HCT116 (cell line): ENCODE measurements at regions not wholly inside any gene's neighbourhood (a gene's known extent, or its start where the extent isn't known, plus 50 kb on each side); places are given as distances from the start of the nearest gene placed in this dataset.

Experiments
- ATAC-seq: fragments of 200-7000 bp; cut with Tn5 transposase; 2 replicates; pipeline ENCODE4 v1.9.1; 2020; ENCODE audit warnings: mild to moderate bottlenecking, moderate library complexity
- BruUV-seq: library from RNA; stranded (reverse); fragments of 400-500 nt; replicated peaks from 2 replicates; lab custom pipeline; 2021; lab: Mats Ljungman, UMichigan
- CTCF ChIA-PET: fragments of 300-600 bp; sonication (Branson Sonifier 250); formaldehyde crosslinking; loops from one replicate; lab custom pipeline; 2021; ENCODE audit warnings: antibody characterized with exemption; lab: Charles Lee
- POLR2A ChIA-PET: fragments of 300-600, 350-600 bp; sonication (Branson Sonifier 250); formaldehyde crosslinking; loops from one replicate; lab custom pipeline; 2021; ENCODE audit warnings: antibody characterized with exemption; lab: Charles Lee
- RAD21 ChIA-PET, 2 experiments: fragments of 300-600 bp; sonication (Branson Sonifier 250); formaldehyde crosslinking; loops; one replicate each; lab custom pipeline; 2023; ENCODE audit warnings: low total read pairs in 2 of 2; ENCODE audit not compliant: uncharacterized antibody in 2 of 2, unreplicated experiment in 2 of 2, low non-redundant PET in 1 of 2; lab: Charles Lee
- DNase-seq: peaks from one replicate; pipeline ENCODE4 v3.0.0-alpha.2; 2010; ENCODE audit warnings: low read depth, low spot score
- H2AFZ ChIP-seq: fragments of 200-600 bp; shearing (Covaris generic), sonication (generic); 2 replicates; pipeline ENCODE4 v1.6.1; 2017; ENCODE audit warnings: low read depth, mixed run types, mixed read lengths, antibody characterized with exemption, low read length; ENCODE audit not compliant: poor library complexity, severe bottlenecking
- H3K27ac ChIP-seq: 2 replicates; pipeline ENCODE4 v1.5.1; 2012; ENCODE audit warnings: low read depth, low read length
- H3K27me3 ChIP-seq: fragments of 200-600 bp; sonication (generic); 2 replicates; pipeline ENCODE4 v1.6.1; 2016; ENCODE audit warnings: mixed run types, low read length, mixed read lengths; ENCODE audit not compliant: insufficient read depth
- H3K36me3 ChIP-seq, 2 experiments: fragments of 200-500 bp in 1 of 2; fragments of 200-600 bp in 1 of 2; sonication (Bioruptor generic) in 1 of 2; sonication (generic) in 1 of 2; 2 replicates each; pipeline versions ENCODE4 v1.5.1 to v1.6.1; 2014 to 2016; ENCODE audit warnings: low read length in 2 of 2, inconsistent platforms in 1 of 2, mixed read lengths in 1 of 2, mixed run types in 1 of 2; ENCODE audit not compliant: insufficient read depth in 2 of 2, control insufficient read depth in 1 of 2
- H3K4me1 ChIP-seq, 2 experiments: fragments of 200-600 bp in 1 of 2; sonication (generic) in 1 of 2; 2 replicates each; pipeline versions ENCODE4 v1.5.1 to v1.6.1; 2012 to 2017; ENCODE audit warnings: low read length in 2 of 2, inconsistent platforms in 1 of 2, mild to moderate bottlenecking in 1 of 2, mixed read lengths in 1 of 2, mixed run types in 1 of 2, moderate library complexity in 1 of 2; ENCODE audit not compliant: insufficient read depth in 2 of 2, control insufficient read depth in 1 of 2
- H3K4me2 ChIP-seq: fragments of 200-600 bp; sonication (generic); 2 replicates; pipeline ENCODE4 v1.6.1; 2017; ENCODE audit warnings: mixed run types, low read length, mixed read lengths
- H3K4me3 ChIP-seq, 2 experiments: fragments of 200-600 bp in 1 of 2; sonication (generic) in 1 of 2; replicated peaks in 1 of 2; 2 replicates each; pipeline ENCODE4 v1.5.1; 2011 to 2016; ENCODE audit warnings: low read length in 2 of 2, control low read depth in 1 of 2, low read depth in 1 of 2, mild to moderate bottlenecking in 1 of 2, mixed read lengths in 1 of 2, mixed run types in 1 of 2
- H3K79me2 ChIP-seq: fragments of 200-600 bp; sonication (generic); 2 replicates; pipeline ENCODE4 v1.6.1; 2017; ENCODE audit warnings: mild to moderate bottlenecking, mixed run types, low read length, moderate library complexity, mixed read lengths; ENCODE audit not compliant: insufficient read depth
- H3K9ac ChIP-seq: fragments of 200-600 bp; sonication (generic); 2 replicates; pipeline ENCODE4 v1.6.1; 2016; ENCODE audit warnings: low read length, mixed read lengths
- H3K9me2 ChIP-seq: fragments of 200-600 bp; sonication (generic), shearing (Covaris generic); 2 replicates; pipeline ENCODE4 v1.6.1; 2017; ENCODE audit warnings: mixed run types, mild to moderate bottlenecking, moderate library complexity; ENCODE audit not compliant: insufficient read depth
- H3K9me3 ChIP-seq, 2 experiments: fragments of 200-500 bp in 1 of 2; fragments of 200-600 bp in 1 of 2; sonication (Bioruptor generic) in 1 of 2; sonication (generic) in 1 of 2; 2 replicates each; pipeline ENCODE4 v1.6.1; 2014 to 2017; ENCODE audit warnings: low read length in 2 of 2, mixed read lengths in 2 of 2, inconsistent platforms in 1 of 2, low read depth in 1 of 2, mild to moderate bottlenecking in 1 of 2, mixed run types in 1 of 2, moderate library complexity in 1 of 2; ENCODE audit not compliant: control insufficient read depth in 1 of 2, insufficient read depth in 1 of 2
- H4K20me1 ChIP-seq: fragments of 200-600 bp; sonication (generic), shearing (Covaris generic); 2 replicates; pipeline ENCODE4 v1.6.1; 2017; ENCODE audit warnings: mixed run types, mild to moderate bottlenecking, moderate library complexity; ENCODE audit not compliant: insufficient read depth
- ATF3 ChIP-seq: IDR thresholded peaks from 2 replicates; pipeline ENCODE4 v1.6.1; 2012
- CEBPB ChIP-seq: IDR thresholded peaks from 2 replicates; pipeline ENCODE4 v1.6.1; 2012; ENCODE audit warnings: low read depth
- ELF1 ChIP-seq: IDR thresholded peaks from 2 replicates; pipeline ENCODE4 v1.6.1; 2012; ENCODE audit warnings: low read depth, borderline replicate concordance
- EZH2 ChIP-seq: fragments of 200-600 bp; sonication (generic); IDR thresholded peaks from 2 replicates; pipeline ENCODE4 v1.6.1; 2017; ENCODE audit warnings: antibody characterized with exemption, mixed run types
- EZH2phosphoT487 ChIP-seq: fragments of 200-600 bp; IDR thresholded peaks from 2 replicates; pipeline ENCODE4 v1.6.1; 2018; ENCODE audit warnings: antibody characterized with exemption, borderline replicate concordance
- POLR2A ChIP-seq: IDR thresholded peaks from 2 replicates; pipeline ENCODE4 v1.7.0; 2011; ENCODE audit warnings: borderline replicate concordance; ENCODE audit not compliant: insufficient read depth, insufficient read length; ENCODE audit errors: extremely low read depth
- SIN3A ChIP-seq: IDR thresholded peaks from 2 replicates; pipeline ENCODE4 v1.6.1; 2012; ENCODE audit warnings: low read depth
- SP1 ChIP-seq: IDR thresholded peaks from 2 replicates; pipeline ENCODE4 v1.6.1; 2012; ENCODE audit warnings: low read depth
- TCF7L2 ChIP-seq: IDR thresholded peaks from 2 replicates; pipeline ENCODE4 v1.7.0; 2011; ENCODE audit warnings: borderline replicate concordance, inconsistent platforms; ENCODE audit not compliant: insufficient read depth, insufficient read length; ENCODE audit errors: extremely low read depth
- ZFX ChIP-seq: fragments of 450-650 bp; IDR thresholded peaks from 2 replicates; pipeline ENCODE4 v1.6.1; 2017
- ZNF274 ChIP-seq: fragments of 200-500 bp; sonication (Bioruptor generic); IDR thresholded peaks from 2 replicates; pipeline ENCODE4 v1.6.1; 2014; ENCODE audit warnings: mild to moderate bottlenecking, low read depth, low read length, inconsistent platforms
- intact Hi-C: fragments of 100-400 bp; cut with micrococcal nuclease; formaldehyde crosslinking; loops from 2 replicates; pipeline ENCODE4 v1.10.0; 2022
- TF ChIP-seq, protein P1 (sequence below): IDR thresholded peaks from 2 replicates; pipeline ENCODE4 v1.6.1; 2011; ENCODE audit warnings: mild to moderate bottlenecking, low read length, moderate library complexity; ENCODE audit not compliant: insufficient replicate concordance; ENCODE audit errors: extremely low read depth

- H3K4me3 ChIP-seq, result no peak overlapping the region
- H3K27me3 ChIP-seq, result no peaks in the 10 kb centered on the region
- H3K4me1 ChIP-seq, result no peaks in the 10 kb centered on the region
- ChIA-PET RAD21 (no interaction called here), POLR2A (no interaction called here), CTCF (no interaction called here)
- H4K20me1 ChIP-seq, result no peaks in the 10 kb centered on the region
- intact Hi-C loops, result no loop called here
- H3K9me2 ChIP-seq, result no peaks in the 10 kb centered on the region
- TF ChIP-seq TCF7L2, result no peak
- TF ChIP-seq ATF3, result no peak
- TF ChIP-seq, protein P1, sequence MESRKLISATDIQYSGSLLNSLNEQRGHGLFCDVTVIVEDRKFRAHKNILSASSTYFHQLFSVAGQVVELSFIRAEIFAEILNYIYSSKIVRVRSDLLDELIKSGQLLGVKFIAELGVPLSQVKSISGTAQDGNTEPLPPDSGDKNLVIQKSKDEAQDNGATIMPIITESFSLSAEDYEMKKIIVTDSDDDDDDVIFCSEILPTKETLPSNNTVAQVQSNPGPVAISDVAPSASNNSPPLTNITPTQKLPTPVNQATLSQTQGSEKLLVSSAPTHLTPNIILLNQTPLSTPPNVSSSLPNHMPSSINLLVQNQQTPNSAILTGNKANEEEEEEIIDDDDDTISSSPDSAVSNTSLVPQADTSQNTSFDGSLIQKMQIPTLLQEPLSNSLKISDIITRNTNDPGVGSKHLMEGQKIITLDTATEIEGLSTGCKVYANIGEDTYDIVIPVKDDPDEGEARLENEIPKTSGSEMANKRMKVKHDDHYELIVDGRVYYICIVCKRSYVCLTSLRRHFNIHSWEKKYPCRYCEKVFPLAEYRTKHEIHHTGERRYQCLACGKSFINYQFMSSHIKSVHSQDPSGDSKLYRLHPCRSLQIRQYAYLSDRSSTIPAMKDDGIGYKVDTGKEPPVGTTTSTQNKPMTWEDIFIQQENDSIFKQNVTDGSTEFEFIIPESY, result no peak
- no peak for TF ChIP-seq EZH2
- TF ChIP-seq ELF1, result no peak
- TF ChIP-seq EZH2phosphoT487, result no peak
- TF ChIP-seq CEBPB, result no peak
- no peak for TF ChIP-seq SIN3A
- TF ChIP-seq POLR2A, result no peak
- TF ChIP-seq ZNF274, result no peak
- no peak for TF ChIP-seq ZFX
- no peak for TF ChIP-seq SP1
- no peaks in the 10 kb centered on the region for H3K79me2 ChIP-seq
- no peak overlapping the region for H2AFZ ChIP-seq
- DNase-seq (no peak), ATAC-seq (no peak)
- H3K4me2 ChIP-seq, result no peak overlapping the region
- H3K36me3 ChIP-seq, result no peaks in the 10 kb centered on the region
- H3K9me3 ChIP-seq, result peaks cover 10 to 20% of the 10 kb centered on the region in 2 experiments; a peak in 2 of 4 replicates
- H3K9ac ChIP-seq, result no peak overlapping the region
- no TSS peak for BruUV-seq
- no peak overlapping the region for H3K27ac ChIP-seq
Measured at GRCh38 chr2:240346015-240346752, 89.3 kb upstream of the GPC1 start.
